ENCODE measurements at regions not wholly inside any gene's neighbourhood (a gene's known extent, or its start where the extent isn't known, plus 50 kb on each side); places are given as distances from the start of the nearest gene placed in this dataset.

DNA sequence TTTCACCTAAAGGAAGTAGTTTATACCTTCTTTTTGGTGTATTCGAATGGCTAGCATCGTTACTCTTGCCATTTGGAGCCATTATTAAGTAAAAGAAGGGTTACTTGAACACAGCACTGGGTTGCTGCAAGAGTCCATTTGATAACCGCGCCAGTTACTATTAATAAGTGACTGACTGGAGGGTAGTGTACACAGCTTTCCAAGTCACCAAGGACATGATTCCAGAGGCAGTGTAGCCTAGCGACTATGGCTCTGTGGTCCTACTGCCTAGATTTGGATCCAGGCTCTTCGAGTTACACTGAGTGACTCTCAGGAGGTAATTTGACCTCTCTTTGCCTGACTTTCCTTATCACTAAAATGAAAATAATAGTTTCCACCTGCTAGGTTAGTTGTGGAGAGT is 206.8 kb downstream of the MEIS1 start:
- TF ChIP-seq, protein P1, sequence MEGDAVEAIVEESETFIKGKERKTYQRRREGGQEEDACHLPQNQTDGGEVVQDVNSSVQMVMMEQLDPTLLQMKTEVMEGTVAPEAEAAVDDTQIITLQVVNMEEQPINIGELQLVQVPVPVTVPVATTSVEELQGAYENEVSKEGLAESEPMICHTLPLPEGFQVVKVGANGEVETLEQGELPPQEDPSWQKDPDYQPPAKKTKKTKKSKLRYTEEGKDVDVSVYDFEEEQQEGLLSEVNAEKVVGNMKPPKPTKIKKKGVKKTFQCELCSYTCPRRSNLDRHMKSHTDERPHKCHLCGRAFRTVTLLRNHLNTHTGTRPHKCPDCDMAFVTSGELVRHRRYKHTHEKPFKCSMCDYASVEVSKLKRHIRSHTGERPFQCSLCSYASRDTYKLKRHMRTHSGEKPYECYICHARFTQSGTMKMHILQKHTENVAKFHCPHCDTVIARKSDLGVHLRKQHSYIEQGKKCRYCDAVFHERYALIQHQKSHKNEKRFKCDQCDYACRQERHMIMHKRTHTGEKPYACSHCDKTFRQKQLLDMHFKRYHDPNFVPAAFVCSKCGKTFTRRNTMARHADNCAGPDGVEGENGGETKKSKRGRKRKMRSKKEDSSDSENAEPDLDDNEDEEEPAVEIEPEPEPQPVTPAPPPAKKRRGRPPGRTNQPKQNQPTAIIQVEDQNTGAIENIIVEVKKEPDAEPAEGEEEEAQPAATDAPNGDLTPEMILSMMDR (IDR thresholded peaks at IDR 0.05), result no peak
- TF ChIP-seq POLR2A (IDR thresholded peaks at IDR 0.05), result no peak
